Nucleus accumbens (tissue), 56 donors: ENCODE measurements at regions not wholly inside any gene's neighbourhood (a gene's known extent, or its start where the extent isn't known, plus 50 kb on each side); places are given as distances from the start of the nearest gene placed in this dataset.

ENCODE experiments used
- DNase-seq, 56 donors: peaks; one replicate each; lab custom pipeline; 2025; lab: John Stamatoyannopoulos, UW

GRCh38 chr17:34780438-34780837, 180.8 kb downstream of the CCT6B start:
- no peak for DNase-seq

- no peak for DNase-seq
Measured at GRCh38 chr17:34776456-34777443, 184.5 kb downstream of the CCT6B start.

- DNase-seq: no peak
Measured at GRCh38 chr17:34773036-34773435, 188.2 kb downstream of the CCT6B start.

GRCh38 chr17:34771891-34772290, 189.4 kb downstream of the CCT6B start:
- DNase-seq: no peak

GRCh38 chr17:34770586-34770985, 190.7 kb downstream of the CCT6B start:
- DNase-seq: no peak

- no peak for DNase-seq
Measured at GRCh38 chr17:34769899-34770298, 190.5 kb downstream of the TMEM132E start.

- DNase-seq: no peak
Measured at GRCh38 chr17:34769049-34769448, 189.7 kb downstream of the TMEM132E start.

- no peak for DNase-seq
Measured at GRCh38 chr17:34765291-34765690, 185.9 kb downstream of the TMEM132E start.

GRCh38 chr17:34764716-34765115, 185.3 kb downstream of the TMEM132E start:
- DNase-seq: no peak

- no peak for DNase-seq
Measured at GRCh38 chr17:34763728-34764665, 184.6 kb downstream of the TMEM132E start.

- no peak for DNase-seq
Measured at GRCh38 chr17:34762078-34762477, 182.7 kb downstream of the TMEM132E start.

- DNase-seq: no peak
Measured at GRCh38 chr17:34761646-34762045, 182.3 kb downstream of the TMEM132E start.

- DNase-seq: no peak
Measured at GRCh38 chr17:34760931-34761495, 181.6 kb downstream of the TMEM132E start.

GRCh38 chr17:34758718-34759117, 179.3 kb downstream of the TMEM132E start:
- DNase-seq: no peak

GRCh38 chr17:34758316-34758715, 178.9 kb downstream of the TMEM132E start:
- DNase-seq: no peak

GRCh38 chr17:34757611-34758010, 178.2 kb downstream of the TMEM132E start:
- DNase-seq: no peak

GRCh38 chr17:34757106-34757505, 177.7 kb downstream of the TMEM132E start:
- no peak for DNase-seq

GRCh38 chr17:34756637-34757021, 177.2 kb downstream of the TMEM132E start:
- peak in 3 of 56 donors; percentile 8 to 12 (median 10) for DNase-seq

- DNase-seq: no peak
Measured at GRCh38 chr17:34755981-34756636, 176.7 kb downstream of the TMEM132E start.

- DNase-seq: peak in 2 of 56 donors; percentile 1 to 6
Measured at GRCh38 chr17:34755371-34755770, 176.0 kb downstream of the TMEM132E start.
